IMR-90 (cell line): ENCODE measurements at regions not wholly inside any gene's neighbourhood (a gene's known extent, or its start where the extent isn't known, plus 50 kb on each side); places are given as distances from the start of the nearest gene placed in this dataset.

ENCODE experiments used
- ATAC-seq: fragments of 200-7000 bp; cut with Tn5 transposase; 2 replicates; pipeline ENCODE4 v1.9.1; 2020; ENCODE audit warnings: low read depth, mild to moderate bottlenecking, moderate library complexity
- BruUV-seq: library from RNA; stranded (reverse); fragments of 400-500 nt; replicated peaks from 2 replicates; lab custom pipeline; 2021; lab: Mats Ljungman, UMichigan
- CTCF ChIA-PET: fragments of 300-600 bp; formaldehyde crosslinking; extraction: SDS; loops from one replicate; lab custom pipeline; 2021; ENCODE audit warnings: antibody characterized with exemption; lab: Yijun Ruan, JAX
- POLR2A ChIA-PET: fragments of 300-600 bp; sonication (Branson Sonifier 250); formaldehyde crosslinking; loops from one replicate; lab custom pipeline; 2022; ENCODE audit warnings: antibody characterized with exemption; ENCODE audit not compliant: unreplicated experiment; lab: Charles Lee
- DNase-seq: peaks from one replicate; pipeline ENCODE4 v3.0.0; 2013
- H2AFZ ChIP-seq: replicated peaks from 2 replicates; pipeline ENCODE3; 2013; ENCODE audit warnings: low read length, mild to moderate bottlenecking; ENCODE audit not compliant: poor library complexity
- H2AK5ac ChIP-seq: 2 replicates; pipeline ENCODE4 v1.6.1; 2013; ENCODE audit warnings: low read depth, low read length, inconsistent platforms
- H2AK9ac ChIP-seq: replicated peaks from 2 replicates; pipeline ENCODE3; 2013; ENCODE audit warnings: mild to moderate bottlenecking, low read depth, low read length, moderate library complexity; ENCODE audit not compliant: poor library complexity
- H2BK120ac ChIP-seq: 2 replicates; pipeline ENCODE4 v1.6.1; 2013; ENCODE audit warnings: low read depth, low read length, inconsistent platforms
- H2BK15ac ChIP-seq: 3 replicates; pipeline ENCODE4 v1.6.1; 2013; ENCODE audit warnings: low read depth, low read length, inconsistent platforms
- H2BK20ac ChIP-seq: 2 replicates; pipeline ENCODE4 v1.6.1; 2013; ENCODE audit warnings: low read depth, mild to moderate bottlenecking, inconsistent platforms, low read length, moderate library complexity
- H2BK5ac ChIP-seq: 2 replicates; pipeline ENCODE4 v1.6.1; 2013; ENCODE audit warnings: mild to moderate bottlenecking, low read depth, low read length, inconsistent platforms; ENCODE audit not compliant: poor library complexity, severe bottlenecking
- H3K14ac ChIP-seq: replicated peaks from 2 replicates; pipeline ENCODE4 v1.6.1; 2013; ENCODE audit warnings: low read depth, low read length, inconsistent platforms
- H3K18ac ChIP-seq: 2 replicates; pipeline ENCODE4 v1.6.1; 2013; ENCODE audit warnings: low read depth, low read length, control low read depth
- H3K23ac ChIP-seq: 2 replicates; pipeline ENCODE4 v1.6.1; 2013; ENCODE audit warnings: low read depth, low read length, inconsistent platforms
- H3K27ac ChIP-seq: 2 replicates; pipeline ENCODE4 v1.5.1; 2013; ENCODE audit warnings: mild to moderate bottlenecking, control low read depth, low read length; ENCODE audit not compliant: insufficient read depth
- H3K27me3 ChIP-seq: 2 replicates; pipeline ENCODE4 v1.6.1; 2013; ENCODE audit warnings: low read length; ENCODE audit not compliant: control insufficient read depth, insufficient read depth
- H3K36me3 ChIP-seq: 2 replicates; pipeline ENCODE4 v1.6.1; 2013; ENCODE audit warnings: low read length, mixed read lengths; ENCODE audit not compliant: control insufficient read depth, insufficient read depth
- H3K4ac ChIP-seq: 2 replicates; pipeline ENCODE4 v1.6.1; 2013; ENCODE audit warnings: low read depth, low read length, inconsistent platforms
- H3K4me1 ChIP-seq: 2 replicates; pipeline ENCODE4 v1.6.1; 2013; ENCODE audit warnings: low read length, mixed read lengths; ENCODE audit not compliant: control insufficient read depth, insufficient read depth
- H3K4me2 ChIP-seq: 2 replicates; pipeline ENCODE4 v1.6.1; 2013; ENCODE audit warnings: low read depth, mild to moderate bottlenecking, control low read depth, low read length, moderate library complexity
- H3K4me3 ChIP-seq: 2 replicates; pipeline ENCODE4 v1.5.1; 2013; ENCODE audit warnings: low read depth, mild to moderate bottlenecking, control low read depth, low read length, moderate library complexity; ENCODE audit not compliant: insufficient read depth
- H3K56ac ChIP-seq: 2 replicates; pipeline ENCODE4 v1.6.1; 2013; ENCODE audit warnings: low read length, inconsistent platforms; ENCODE audit not compliant: insufficient read depth; ENCODE audit errors: extremely low read depth
- H3K79me1 ChIP-seq, 2 experiments: 2 replicates each; pipeline ENCODE4 v1.6.1; 2013; ENCODE audit warnings: low read length in 2 of 2, inconsistent platforms in 1 of 2, low read depth in 1 of 2
- H3K9ac ChIP-seq: 2 replicates; pipeline ENCODE4 v1.6.1; 2013; ENCODE audit warnings: low read depth, low read length, control low read depth
- H3K9me1 ChIP-seq: 2 replicates; pipeline ENCODE4 v1.6.1; 2013; ENCODE audit warnings: low read length, inconsistent platforms; ENCODE audit not compliant: insufficient read depth
- H3K9me3 ChIP-seq: 2 replicates; pipeline ENCODE4 v1.6.1; 2013; ENCODE audit warnings: low read length; ENCODE audit not compliant: control insufficient read depth, insufficient read depth
- H4K20me1 ChIP-seq: 2 replicates; pipeline ENCODE4 v1.6.1; 2013; ENCODE audit warnings: low read length, inconsistent platforms; ENCODE audit not compliant: insufficient read depth
- H4K5ac ChIP-seq: 2 replicates; pipeline ENCODE4 v1.6.1; 2013; ENCODE audit warnings: mild to moderate bottlenecking, low read depth, low read length, control low read depth
- H4K8ac ChIP-seq, 2 experiments: 2 replicates each; pipeline ENCODE4 v1.6.1; 2013; ENCODE audit warnings: low read depth in 2 of 2, low read length in 2 of 2, control low read depth in 1 of 2, inconsistent platforms in 1 of 2
- H4K91ac ChIP-seq: 2 replicates; pipeline ENCODE4 v1.6.1; 2013; ENCODE audit warnings: low read depth, low read length, inconsistent platforms; ENCODE audit not compliant: insufficient read depth
- BHLHE40 ChIP-seq: fragments of 150-350 bp; IDR thresholded peaks from 2 replicates; pipeline ENCODE4 v1.6.1; 2016; ENCODE audit warnings: mild to moderate bottlenecking, low read depth, low read length
- CEBPB ChIP-seq: IDR thresholded peaks from 2 replicates; pipeline ENCODE4 v1.6.1; 2012; ENCODE audit warnings: low read depth, low read length, improper control_type of control experiment
- CHD1 ChIP-seq: IDR thresholded peaks from 2 replicates; pipeline ENCODE4 v1.6.1; 2012; ENCODE audit warnings: low read depth, low read length, improper control_type of control experiment
- CTCF ChIP-seq: conservative IDR thresholded peaks from 2 replicates; pipeline ENCODE4 v1.5.1; 2012; ENCODE audit warnings: mild to moderate bottlenecking, low read depth, low read length, improper control_type of control experiment
- ELK1 ChIP-seq: fragments of 150-350 bp; IDR thresholded peaks from 2 replicates; pipeline ENCODE4 v1.6.1; 2016; ENCODE audit warnings: low read depth, mild to moderate bottlenecking, low read length, moderate library complexity, borderline replicate concordance
- FOS ChIP-seq: fragments of 150-350 bp; IDR thresholded peaks from 2 replicates; pipeline ENCODE4 v1.6.1; 2016; ENCODE audit warnings: low read depth, low read length
- MAFK ChIP-seq: IDR thresholded peaks from 2 replicates; pipeline ENCODE4 v1.6.1; 2012; ENCODE audit warnings: low read depth, low read length, improper control_type of control experiment
- MAZ ChIP-seq: IDR thresholded peaks from 2 replicates; pipeline ENCODE4 v1.6.1; 2012; ENCODE audit warnings: low read depth, mild to moderate bottlenecking, low read length, improper control_type of control experiment, moderate library complexity, borderline replicate concordance
- MXI1 ChIP-seq: IDR thresholded peaks from 2 replicates; pipeline ENCODE4 v1.6.1; 2012; ENCODE audit warnings: low read depth, mild to moderate bottlenecking, low read length, moderate library complexity, borderline replicate concordance
- NFE2L2 ChIP-seq: fragments of 150-350 bp; IDR thresholded peaks from 2 replicates; pipeline ENCODE4 v1.6.1; 2016; ENCODE audit warnings: low read depth, mild to moderate bottlenecking, low read length
- POLR2A ChIP-seq: IDR thresholded peaks from 2 replicates; pipeline ENCODE4 v1.6.1; 2012; ENCODE audit warnings: mild to moderate bottlenecking, low read depth, low read length
- RAD21 ChIP-seq: IDR thresholded peaks from 2 replicates; pipeline ENCODE4 v1.6.1; 2012; ENCODE audit warnings: low read length, improper control_type of control experiment
- RCOR1 ChIP-seq: IDR thresholded peaks from 2 replicates; pipeline ENCODE4 v1.6.1; 2012; ENCODE audit warnings: mild to moderate bottlenecking, low read length, improper control_type of control experiment; ENCODE audit not compliant: insufficient replicate concordance
- RFX5 ChIP-seq: IDR thresholded peaks from 2 replicates; pipeline ENCODE4 v1.8.0; 2012; ENCODE audit warnings: low read depth, mild to moderate bottlenecking, low read length, moderate library complexity
- SMC3 ChIP-seq: fragments of 150-350 bp; IDR thresholded peaks from 2 replicates; pipeline ENCODE4 v1.6.1; 2016; ENCODE audit warnings: low read depth, mild to moderate bottlenecking, antibody characterized with exemption, low read length, moderate library complexity
- USF2 ChIP-seq: fragments of 150-350 bp; IDR thresholded peaks from 2 replicates; pipeline ENCODE4 v1.6.1; 2017; ENCODE audit warnings: mild to moderate bottlenecking, antibody characterized with exemption, low read length, low read depth
- WGBS, 2 experiments: methylation state at CpG; one replicate each; pipeline versions ENCODE4 v1.1.5 to v1.1.7; 2013; ENCODE audit warnings: missing lambda C conversion rate in 2 of 2; ENCODE audit not compliant: insufficient read length in 1 of 2; ENCODE audit errors: extremely low coverage in 2 of 2; 5-methylcytosine and 5-hydroxymethylcytosine counted together
- dilution Hi-C: fragments of 300-500 bp; cut with HindIII; formaldehyde crosslinking; loops from one replicate; pipeline ENCODE4 v1.14.3; 2018; ENCODE audit warnings: low sequenced_read_pairs; ENCODE audit not compliant: unreplicated experiment
- in situ Hi-C: fragments of 300-500 bp; cut with MboI; formaldehyde crosslinking; loops from 3 replicates; pipeline ENCODE4 v1.14.3; 2019; ENCODE audit warnings: low sequenced_read_pairs, inconsistent platforms, mixed read lengths
- intact Hi-C: fragments of 100-400 bp; cut with micrococcal nuclease; formaldehyde crosslinking; loops from 2 replicates; pipeline ENCODE4 v1.10.0; 2022

GRCh38 chr7:65265933-65266519 lies 107.6 kb upstream of the ZNF92 start:
- Histone ChIP-seq H3K18ac (no peak overlapping the region), H4K91ac (no peak overlapping the region), H3K4me2 (no peak overlapping the region), H3K23ac (no peak overlapping the region), H3K36me3 (no peaks in the 10 kb centered on the region), H2AK5ac (no peak overlapping the region), H3K56ac (no peak overlapping the region), H3K9me3 (no peaks in the 10 kb centered on the region), H2AK9ac (no peak overlapping the region), H3K4me1 (no peaks in the 10 kb centered on the region), H3K27me3 (peaks cover 3% of the 10 kb centered on the region; the same call in 1 of the 2 replicates), H2AFZ (no peak overlapping the region), H3K4me3 (no peak overlapping the region), H3K79me1 (no peaks in the 10 kb centered on the region), H3K27ac (no peak overlapping the region), H4K8ac (no peak overlapping the region), H2BK20ac (no peak overlapping the region), H3K14ac (no peak overlapping the region), H3K4ac (no peak overlapping the region), H3K9ac (no peak overlapping the region), H3K9me1 (no peaks in the 10 kb centered on the region), H4K5ac (no peak overlapping the region), H2BK120ac (no peak overlapping the region), H2BK15ac (no peak overlapping the region), H4K20me1 (no peaks in the 10 kb centered on the region), H2BK5ac (no peak overlapping the region)
- intact Hi-C loops: no loop called here
- ATAC-seq: no peak
- ChIA-PET CTCF (no interaction called here), POLR2A (no interaction called here)
- no peak for DNase-seq
- dilution Hi-C loops: no loop called here
- no TSS peak for BruUV-seq
- TF ChIP-seq SMC3: no peak
- TF ChIP-seq MAFK: no peak
- no peak for TF ChIP-seq MXI1
- TF ChIP-seq USF2: no peak
- no peak for TF ChIP-seq RCOR1
- no peak for TF ChIP-seq RFX5
- no peak for TF ChIP-seq ELK1
- no peak for TF ChIP-seq CHD1
- TF ChIP-seq RAD21: no peak
- no peak for TF ChIP-seq MAZ
- no peak for TF ChIP-seq CEBPB
- no peak for TF ChIP-seq FOS
- no peak for TF ChIP-seq NFE2L2
- TF ChIP-seq CTCF: no peak
- no peak for TF ChIP-seq BHLHE40
- no peak for TF ChIP-seq POLR2A
- in situ Hi-C loops: no loop called here
- WGBS, 2 experiments: 58% methylated on average over 4 of the region's 7 CpGs; no CpG with 5 or more reads in 1 of the 2 experiments
